Astrocyte (in vitro differentiated cells and primary cell): ENCODE measurements at regions not wholly inside any gene's neighbourhood (a gene's known extent, or its start where the extent isn't known, plus 50 kb on each side); places are given as distances from the start of the nearest gene placed in this dataset.

Experiments
- DNase-seq: peaks from one replicate; pipeline ENCODE4 v3.0.0-alpha.2; 2010; ENCODE audit warnings: low read depth
- FAIRE-seq: peaks from 2 replicates; lab custom pipeline; 2011; peaks lifted over from hg19 to GRCh38; lab: Jason Lieb, UNC
- H2AFZ ChIP-seq: 2 replicates; pipeline ENCODE4 v1.6.0; 2012; ENCODE audit warnings: low read depth, low read length, inconsistent platforms
- H3K27ac ChIP-seq: 2 replicates; pipeline ENCODE4 v1.5.1; 2011; ENCODE audit warnings: low read depth, low read length, inconsistent platforms
- H3K27me3 ChIP-seq: 2 replicates; pipeline ENCODE4 v1.6.0; 2011; ENCODE audit warnings: low read length, inconsistent platforms; ENCODE audit not compliant: insufficient read depth
- H3K36me3 ChIP-seq: 2 replicates; pipeline ENCODE4 v1.5.1; 2011; ENCODE audit warnings: low read length, inconsistent platforms; ENCODE audit not compliant: insufficient read depth
- H3K4me1 ChIP-seq: 2 replicates; pipeline ENCODE4 v1.5.1; 2011; ENCODE audit warnings: low read length, inconsistent platforms; ENCODE audit not compliant: insufficient read depth
- H3K4me2 ChIP-seq: 2 replicates; pipeline ENCODE4 v1.6.0; 2012; ENCODE audit warnings: low read length, inconsistent platforms
- H3K4me3 ChIP-seq: 2 replicates; pipeline ENCODE4 v1.5.1; 2011; ENCODE audit warnings: low read depth, mild to moderate bottlenecking, low read length, inconsistent platforms; ENCODE audit not compliant: insufficient read depth
- H3K79me2 ChIP-seq: 2 replicates; pipeline ENCODE4 v1.6.0; 2012; ENCODE audit warnings: mild to moderate bottlenecking, low read length, inconsistent platforms; ENCODE audit not compliant: insufficient read depth
- H3K9ac ChIP-seq: 2 replicates; pipeline ENCODE4 v1.6.0; 2012; ENCODE audit warnings: mild to moderate bottlenecking, low read length, inconsistent platforms
- H3K9me3 ChIP-seq: 2 replicates; pipeline ENCODE4 v1.5.1; 2012; ENCODE audit warnings: low read depth, mild to moderate bottlenecking, low read length, inconsistent platforms; ENCODE audit not compliant: insufficient read depth
- H4K20me1 ChIP-seq: 2 replicates; pipeline ENCODE4 v1.6.0; 2012; ENCODE audit warnings: low read length, inconsistent platforms; ENCODE audit not compliant: insufficient read depth
- H3K27ac Mint-ChIP-seq: one replicate; pipeline ENCODE4 v1.8.0; 2021; ENCODE audit warnings: mild to moderate bottlenecking, mixed read lengths; ENCODE audit not compliant: unreplicated experiment
- H3K27me3 Mint-ChIP-seq: one replicate; pipeline ENCODE4 v1.8.0; 2021; ENCODE audit warnings: low read depth, mixed read lengths; ENCODE audit not compliant: unreplicated experiment
- H3K36me3 Mint-ChIP-seq: one replicate; pipeline ENCODE4 v1.8.0; 2021; ENCODE audit warnings: low read depth, mixed read lengths; ENCODE audit not compliant: unreplicated experiment
- H3K4me1 Mint-ChIP-seq: one replicate; pipeline ENCODE4 v1.8.0; 2021; ENCODE audit warnings: low read depth, mixed read lengths; ENCODE audit not compliant: unreplicated experiment
- H3K4me3 Mint-ChIP-seq: one replicate; pipeline ENCODE4 v1.8.0; 2021; ENCODE audit warnings: mild to moderate bottlenecking, moderate library complexity, mixed read lengths; ENCODE audit not compliant: unreplicated experiment
- H3K9me3 Mint-ChIP-seq: one replicate; pipeline ENCODE4 v1.8.0; 2021; ENCODE audit warnings: mild to moderate bottlenecking, mixed read lengths; ENCODE audit not compliant: unreplicated experiment
- CTCF ChIP-seq: IDR thresholded peaks from 2 replicates; pipeline ENCODE4 v1.5.1; 2011; ENCODE audit warnings: low read depth, mild to moderate bottlenecking, inconsistent platforms, low read length, moderate library complexity; ENCODE audit not compliant: insufficient read depth
- EZH2 ChIP-seq: IDR thresholded peaks from 2 replicates; pipeline ENCODE4 v1.6.1; 2012; ENCODE audit warnings: mild to moderate bottlenecking, low read length, inconsistent platforms; ENCODE audit not compliant: insufficient read depth

DNA sequence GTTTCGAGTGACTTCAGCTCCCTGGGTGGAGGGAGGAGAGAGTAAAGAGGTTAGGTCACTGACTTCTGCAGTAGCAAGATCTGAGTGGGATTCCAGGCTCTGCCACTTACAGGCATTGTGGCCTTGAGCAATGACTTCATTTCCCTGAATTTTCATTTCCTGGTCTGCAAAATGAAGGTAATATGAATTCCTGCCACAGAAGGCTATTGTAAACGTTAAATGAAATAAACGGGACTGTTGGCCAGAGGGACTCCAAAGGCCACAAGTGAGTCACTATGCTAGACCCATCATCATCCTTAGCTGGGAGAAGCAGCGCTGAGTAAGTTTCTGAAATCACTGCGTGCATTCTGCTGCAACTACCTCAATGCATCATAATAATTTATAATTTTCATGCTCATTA, 807.8 kb downstream of the AACS start:
- Histone ChIP-seq H3K4me1 (no peaks in the 10 kb centered on the region), H3K36me3 (no peaks in the 10 kb centered on the region), H3K27ac (no peak overlapping the region), H2AFZ (peak overlapping the region; percentile 32), H3K9ac (no peak overlapping the region), H3K4me2 (no peak overlapping the region), H4K20me1 (no peaks in the 10 kb centered on the region), H3K27me3 (no peaks in the 10 kb centered on the region), H3K9me3 (no peaks in the 10 kb centered on the region), H3K4me3 (no peak overlapping the region), H3K79me2 (no peaks in the 10 kb centered on the region)
- Mint-ChIP-seq H3K27ac (no peak overlapping the region), H3K9me3 (peaks cover 3% of the 10 kb centered on the region), H3K4me3 (no peak overlapping the region), H3K27me3 (no peaks in the 10 kb centered on the region), H3K4me1 (no peaks in the 10 kb centered on the region), H3K36me3 (no peaks in the 10 kb centered on the region)
- FAIRE-seq = no peak
- DNase-seq = peak; percentile 64
- TF ChIP-seq CTCF = no peak
- TF ChIP-seq EZH2 = no peak

GRCh38 chr12:125878483-125878882, 813.2 kb downstream of the AACS start:
- Histone ChIP-seq H3K36me3 (no peaks in the 10 kb centered on the region), H3K4me2 (no peak overlapping the region), H4K20me1 (no peaks in the 10 kb centered on the region), H3K27me3 (no peaks in the 10 kb centered on the region), H3K4me1 (no peaks in the 10 kb centered on the region), H3K4me3 (no peak overlapping the region), H3K9me3 (peaks cover 2% of the 10 kb centered on the region), H3K27ac (no peak overlapping the region), H3K9ac (no peak overlapping the region), H3K79me2 (no peaks in the 10 kb centered on the region), H2AFZ (no peak overlapping the region)
- Mint-ChIP-seq H3K9me3 (peaks cover 3% of the 10 kb centered on the region), H3K27ac (no peak overlapping the region), H3K4me3 (no peak overlapping the region), H3K27me3 (no peaks in the 10 kb centered on the region), H3K36me3 (no peaks in the 10 kb centered on the region), H3K4me1 (no peaks in the 10 kb centered on the region)
- no peak for FAIRE-seq
- TF ChIP-seq CTCF (no peak), EZH2 (no peak)
- no peak for DNase-seq

DNA sequence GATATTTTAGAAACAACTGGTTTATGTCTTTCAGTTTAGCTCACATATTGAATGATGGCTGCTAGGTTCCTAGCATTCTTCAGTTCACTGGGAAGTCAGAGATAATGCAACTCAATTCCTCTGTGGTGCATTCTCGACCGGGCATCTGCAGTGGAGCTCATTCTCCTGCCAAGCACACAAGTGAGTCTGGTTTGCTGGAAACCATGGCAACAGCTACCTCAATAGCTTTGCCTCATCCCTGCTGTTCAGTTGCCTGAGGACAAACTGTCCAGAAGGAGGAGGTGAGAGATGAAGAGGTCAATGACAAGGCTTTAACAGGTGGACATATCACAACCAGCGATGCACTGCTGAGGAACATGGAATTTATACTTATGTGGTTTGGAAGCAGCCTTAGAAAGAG, 816.9 kb downstream of the AACS start:
- Mint-ChIP-seq H3K27me3 (no peaks in the 10 kb centered on the region), H3K4me3 (no peak overlapping the region), H3K4me1 (no peaks in the 10 kb centered on the region), H3K27ac (no peak overlapping the region), H3K9me3 (no peaks in the 10 kb centered on the region), H3K36me3 (no peaks in the 10 kb centered on the region)
- no peak overlapping the region for H3K27ac ChIP-seq
- TF ChIP-seq CTCF = no peak
- TF ChIP-seq EZH2 = no peak
- H2AFZ ChIP-seq = no peak overlapping the region
- FAIRE-seq (no peak), DNase-seq (peak; percentile 29)
- H3K9ac ChIP-seq = no peak overlapping the region
- peaks cover 2% of the 10 kb centered on the region for H3K9me3 ChIP-seq
- H3K4me2 ChIP-seq = no peak overlapping the region
- no peaks in the 10 kb centered on the region for H3K79me2 ChIP-seq
- no peaks in the 10 kb centered on the region for H4K20me1 ChIP-seq
- H3K36me3 ChIP-seq = no peaks in the 10 kb centered on the region
- H3K4me3 ChIP-seq = no peak overlapping the region
- H3K27me3 ChIP-seq = no peaks in the 10 kb centered on the region
- H3K4me1 ChIP-seq = no peaks in the 10 kb centered on the region
